HEK293 (cell line): ENCODE measurements at regions not wholly inside any gene's neighbourhood (a gene's known extent, or its start where the extent isn't known, plus 50 kb on each side); places are given as distances from the start of the nearest gene placed in this dataset.

Source experiments
- YY1 ChIP-seq: fragments of 450-650 bp; formaldehyde crosslinking; IDR thresholded peaks from 2 replicates; pipeline ENCODE4 v1.5.1; 2018; ENCODE audit warnings: missing biosample characterization, missing genetic modification characterization
- ZBTB7A ChIP-seq: fragments of 450-650 bp; formaldehyde crosslinking; IDR thresholded peaks from 2 replicates; pipeline ENCODE4 v1.5.1; 2016; ENCODE audit warnings: low read depth, missing biosample characterization, missing genetic modification characterization
- ZNF133 ChIP-seq: fragments of 450-650 bp; formaldehyde crosslinking; IDR thresholded peaks from 2 replicates; pipeline ENCODE4 v1.5.1; 2016; ENCODE audit warnings: missing biosample characterization, missing genetic modification characterization
- ZNF24 ChIP-seq: fragments of 450-650 bp; formaldehyde crosslinking; IDR thresholded peaks from 2 replicates; pipeline ENCODE4 v1.5.1; 2016; ENCODE audit warnings: missing biosample characterization, missing genetic modification characterization
- ZNF501 ChIP-seq: fragments of 450-650 bp; formaldehyde crosslinking; IDR thresholded peaks from 2 replicates; pipeline ENCODE4 v1.5.1; 2016; ENCODE audit warnings: missing biosample characterization, missing genetic modification characterization
- ZSCAN16 ChIP-seq: fragments of 450-650 bp; formaldehyde crosslinking; IDR thresholded peaks from 2 replicates; pipeline ENCODE4 v1.5.1; 2016; ENCODE audit warnings: missing biosample characterization, missing genetic modification characterization
- TF ChIP-seq, protein P1 (sequence below): fragments of 450-650 bp; formaldehyde crosslinking; IDR thresholded peaks from 2 replicates; pipeline ENCODE4 v1.5.1; 2016; ENCODE audit warnings: missing biosample characterization, missing genetic modification characterization

DNA sequence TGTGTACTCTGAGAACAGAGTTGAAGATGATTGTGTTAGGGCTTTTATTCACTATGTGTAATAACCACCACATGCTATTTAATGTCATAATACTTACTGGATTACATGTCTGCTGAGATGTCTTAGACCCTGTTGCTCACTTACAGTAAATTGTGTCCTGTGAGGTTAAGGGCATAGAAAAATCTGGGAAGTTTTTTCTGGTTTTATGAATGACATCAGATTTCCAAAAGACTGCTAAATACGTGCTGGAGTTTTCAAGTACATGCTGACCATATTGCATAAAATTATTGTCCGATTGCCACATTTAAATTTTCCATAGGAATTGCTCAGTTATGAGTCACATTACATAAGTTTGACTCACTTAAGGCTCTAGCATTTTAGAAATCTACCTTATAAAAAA is 96.7 kb upstream of the COL5A2 start:
- TF ChIP-seq YY1 (tag by site-specific recombination): no peak
- TF ChIP-seq ZSCAN16 (tag by site-specific recombination): no peak
- TF ChIP-seq, protein P1, sequence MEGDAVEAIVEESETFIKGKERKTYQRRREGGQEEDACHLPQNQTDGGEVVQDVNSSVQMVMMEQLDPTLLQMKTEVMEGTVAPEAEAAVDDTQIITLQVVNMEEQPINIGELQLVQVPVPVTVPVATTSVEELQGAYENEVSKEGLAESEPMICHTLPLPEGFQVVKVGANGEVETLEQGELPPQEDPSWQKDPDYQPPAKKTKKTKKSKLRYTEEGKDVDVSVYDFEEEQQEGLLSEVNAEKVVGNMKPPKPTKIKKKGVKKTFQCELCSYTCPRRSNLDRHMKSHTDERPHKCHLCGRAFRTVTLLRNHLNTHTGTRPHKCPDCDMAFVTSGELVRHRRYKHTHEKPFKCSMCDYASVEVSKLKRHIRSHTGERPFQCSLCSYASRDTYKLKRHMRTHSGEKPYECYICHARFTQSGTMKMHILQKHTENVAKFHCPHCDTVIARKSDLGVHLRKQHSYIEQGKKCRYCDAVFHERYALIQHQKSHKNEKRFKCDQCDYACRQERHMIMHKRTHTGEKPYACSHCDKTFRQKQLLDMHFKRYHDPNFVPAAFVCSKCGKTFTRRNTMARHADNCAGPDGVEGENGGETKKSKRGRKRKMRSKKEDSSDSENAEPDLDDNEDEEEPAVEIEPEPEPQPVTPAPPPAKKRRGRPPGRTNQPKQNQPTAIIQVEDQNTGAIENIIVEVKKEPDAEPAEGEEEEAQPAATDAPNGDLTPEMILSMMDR (tag by site-specific recombination): no peak
- TF ChIP-seq ZBTB7A (tag by site-specific recombination): no peak
- TF ChIP-seq ZNF501 (tag by site-specific recombination): no peak
- no peak for TF ChIP-seq ZNF133 (tag by site-specific recombination)
- no peak for TF ChIP-seq ZNF24 (tag by site-specific recombination)
